ENCODE measurements at regions not wholly inside any gene's neighbourhood (a gene's known extent, or its start where the extent isn't known, plus 50 kb on each side); places are given as distances from the start of the nearest gene placed in this dataset.

GRCh38 chr10:75294031-75294437 is 58.3 kb upstream of the COMTD1 start:
- DNase-seq, result peak; percentile 18

GRCh38 chr10:75293446-75293820 is 57.7 kb upstream of the COMTD1 start:
- no peak for DNase-seq

- no peak for DNase-seq
These were observed 57.2 kb upstream of the COMTD1 start for GRCh38 chr10:75292794-75293445.

GRCh38 chr10:75291805-75292204 is 56.0 kb upstream of the COMTD1 start:
- DNase-seq, result no peak

GRCh38 chr10:75288140-75288711 is 52.5 kb upstream of the COMTD1 start:
- no peak for DNase-seq

- DNase-seq, result peak; percentile 21
These were observed 51.9 kb upstream of the COMTD1 start for GRCh38 chr10:75287697-75288096.

- DNase-seq, result no peak
These were observed 51.1 kb upstream of the COMTD1 start for GRCh38 chr10:75286901-75287300.

Data from EL (cell line).